ENCODE measurements at regions not wholly inside any gene's neighbourhood (a gene's known extent, or its start where the extent isn't known, plus 50 kb on each side); places are given as distances from the start of the nearest gene placed in this dataset.

DNA sequence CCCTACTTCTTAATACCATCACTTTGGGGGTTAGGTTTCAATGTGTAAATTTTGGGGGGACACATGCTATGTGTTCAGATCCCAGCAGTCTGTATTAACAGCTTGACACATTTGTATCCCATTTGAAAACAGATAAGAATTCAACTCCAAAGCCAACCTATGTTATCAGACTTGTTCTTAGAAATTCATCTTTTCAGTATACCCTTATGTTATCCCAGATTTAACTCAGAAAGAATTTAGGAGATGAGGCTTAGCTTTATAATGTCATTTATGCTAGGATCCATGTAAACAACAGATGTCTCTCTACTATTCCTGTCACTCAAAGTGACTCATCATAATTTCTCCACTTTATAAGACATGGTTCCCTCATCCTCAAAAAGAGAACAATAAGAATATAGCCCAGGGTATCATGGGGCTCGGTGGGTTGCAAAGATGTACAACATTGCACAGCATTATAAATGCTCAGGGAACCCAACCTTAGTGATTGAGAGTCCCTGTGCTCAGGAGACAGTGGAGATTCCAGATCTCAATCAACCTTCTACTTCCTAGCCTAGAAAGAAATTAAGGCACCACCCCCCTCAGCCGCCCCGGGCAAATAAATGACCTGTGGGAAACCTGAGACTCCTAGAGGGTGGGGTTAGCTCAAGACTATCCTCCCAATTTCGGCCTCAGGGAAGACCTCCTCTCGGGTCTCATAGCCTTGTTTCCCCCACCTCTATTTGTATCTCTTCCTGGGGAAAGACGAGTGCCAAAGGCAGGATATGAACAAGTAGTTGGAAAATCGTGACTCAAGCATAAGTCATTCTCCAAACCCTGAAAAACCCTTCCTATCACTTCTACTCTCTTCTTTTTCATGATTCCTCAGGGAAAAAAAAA is 265.1 kb upstream of the CAMK1G start:
- no peak for DNase-seq

DNA sequence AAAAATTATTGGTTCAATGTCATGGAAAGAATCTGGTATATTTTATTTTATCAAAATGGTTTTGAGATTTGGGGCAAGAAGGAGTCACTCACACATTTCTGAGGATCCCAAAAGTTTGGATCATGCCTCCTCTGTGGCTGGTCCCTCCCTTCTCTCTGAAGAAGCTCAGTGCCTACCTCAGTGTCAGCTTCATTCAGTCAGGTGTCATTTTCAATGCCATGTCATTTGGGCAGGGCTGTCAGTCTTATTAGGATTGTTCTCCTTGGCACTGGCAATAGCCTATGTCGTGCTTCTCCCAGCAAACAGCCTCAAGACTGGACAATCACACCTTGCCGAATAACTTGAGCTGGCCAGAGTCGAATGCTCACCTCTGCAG is 264.5 kb upstream of the CAMK1G start:
- no peak for DNase-seq

DNA sequence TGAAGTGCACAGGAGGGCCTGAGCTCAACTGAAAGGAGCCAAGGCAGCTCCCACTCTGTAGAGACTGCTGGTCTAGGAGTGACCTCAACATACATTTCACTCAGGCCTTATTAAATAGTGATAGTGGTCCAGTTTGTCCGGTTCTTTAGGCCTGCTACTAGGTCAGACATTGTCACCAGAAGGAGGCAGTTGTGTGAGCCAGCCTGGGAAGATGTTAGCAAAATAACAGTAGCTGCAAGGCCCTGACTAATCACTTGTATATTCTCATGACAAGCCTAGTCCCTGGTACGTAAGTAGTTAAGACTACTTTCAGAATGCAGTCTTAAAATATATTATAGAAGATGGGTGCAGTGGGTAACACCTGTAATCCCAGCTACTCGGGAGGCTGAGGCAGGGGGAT is 264.0 kb upstream of the CAMK1G start:
- DNase-seq, result no peak

DNA sequence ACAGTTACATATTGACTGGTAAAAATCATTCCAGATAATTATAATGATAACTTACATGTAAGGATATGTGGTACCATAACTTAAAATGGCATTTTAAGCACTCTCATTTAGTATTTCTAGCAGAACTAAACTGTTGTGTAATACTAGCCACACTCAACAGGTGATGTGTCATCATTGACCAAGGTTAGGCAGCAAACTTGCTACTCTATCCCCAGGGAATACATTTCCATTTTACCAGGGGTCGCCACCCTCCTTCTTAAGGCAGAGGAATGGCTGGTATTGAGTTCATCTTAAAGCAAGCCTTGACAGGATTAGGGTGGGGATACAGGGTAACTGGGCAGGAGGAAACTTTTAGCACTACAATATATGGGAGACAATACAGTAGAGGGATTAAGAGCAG is 259.8 kb upstream of the CAMK1G start:
- DNase-seq, result no peak

DNA sequence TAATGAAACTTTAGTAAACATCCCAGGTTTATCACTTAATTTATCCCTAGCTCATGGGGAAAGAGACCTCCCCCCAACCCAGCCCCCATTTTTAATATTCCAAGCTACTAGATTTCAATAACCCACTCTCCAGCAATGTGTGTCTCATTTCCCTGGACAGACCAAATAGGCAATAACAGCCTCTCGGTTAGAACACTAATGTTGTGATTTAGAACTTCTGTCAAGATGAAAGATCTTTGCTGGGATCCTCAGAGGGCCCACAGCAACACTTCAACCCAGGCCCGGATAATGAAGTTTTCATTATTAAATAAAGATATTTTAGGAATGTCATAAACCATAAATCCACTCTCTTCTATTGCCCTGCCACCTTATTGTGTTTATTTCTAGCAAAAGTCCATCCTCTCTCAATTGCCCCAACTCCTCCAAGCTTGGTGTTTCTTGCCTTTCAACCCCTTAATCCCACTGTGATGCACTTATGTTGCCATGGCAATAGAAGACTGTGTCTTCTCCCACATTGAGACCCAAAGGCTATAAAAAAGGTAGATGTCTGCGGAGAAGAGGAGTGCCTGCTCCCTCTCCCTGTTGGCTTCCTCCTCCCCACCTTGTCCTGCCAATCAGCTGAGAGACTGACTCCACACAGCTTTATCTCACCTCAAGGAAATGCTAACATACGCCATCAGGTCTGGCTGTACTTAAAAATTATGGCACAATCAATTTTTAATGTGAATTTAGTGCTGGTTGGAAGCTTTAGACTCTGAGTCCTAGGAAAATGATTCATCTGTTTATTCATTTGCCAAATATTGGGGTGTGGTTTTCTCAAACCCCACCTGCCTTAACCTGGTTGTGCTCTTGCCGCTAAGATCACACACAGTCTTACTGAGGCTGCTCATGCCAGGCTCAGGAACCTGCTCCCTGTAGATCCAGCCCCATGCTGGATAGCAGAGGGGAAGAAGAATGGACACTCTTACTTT is 258.3 kb upstream of the CAMK1G start:
- no peak for DNase-seq

DNA sequence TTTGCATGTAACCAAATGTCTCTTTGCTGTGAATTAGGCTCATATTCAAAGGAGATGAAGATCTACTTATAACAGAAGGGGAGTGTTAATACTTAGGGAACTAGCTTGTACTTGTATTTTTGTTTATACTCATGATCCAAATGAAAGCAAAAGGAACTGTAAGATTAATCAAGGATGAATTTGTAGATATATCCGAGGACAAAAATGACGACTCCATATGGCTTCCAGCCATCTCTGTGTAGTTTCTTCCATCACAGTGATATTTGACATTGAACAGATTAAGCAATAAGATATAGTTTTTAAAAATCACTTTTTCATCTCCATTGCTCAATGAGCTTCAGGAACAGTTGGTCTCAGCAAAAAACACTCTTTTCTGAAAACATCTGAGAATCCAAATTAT is 257.4 kb upstream of the CAMK1G start:
- DNase-seq, result no peak

DNA sequence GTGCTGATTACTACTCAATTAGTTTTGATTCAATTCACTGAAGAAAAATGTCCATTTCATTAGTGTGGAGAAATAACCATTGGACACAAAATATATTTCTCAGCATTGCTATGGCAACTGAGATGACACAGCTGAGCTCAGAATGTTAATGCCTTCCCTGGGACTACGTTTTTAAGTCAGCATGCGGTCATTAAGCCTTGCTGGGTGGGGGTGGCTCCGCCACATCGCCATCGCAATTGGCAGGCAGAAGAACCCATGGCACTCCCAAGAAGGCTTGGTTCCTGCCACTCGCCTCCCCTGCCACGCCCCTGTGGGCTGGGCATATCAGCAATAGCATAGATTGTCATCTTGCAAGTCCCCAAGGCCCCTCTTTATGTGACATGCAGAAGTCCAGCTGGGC is 256.7 kb upstream of the CAMK1G start:
- no peak for DNase-seq

DNA sequence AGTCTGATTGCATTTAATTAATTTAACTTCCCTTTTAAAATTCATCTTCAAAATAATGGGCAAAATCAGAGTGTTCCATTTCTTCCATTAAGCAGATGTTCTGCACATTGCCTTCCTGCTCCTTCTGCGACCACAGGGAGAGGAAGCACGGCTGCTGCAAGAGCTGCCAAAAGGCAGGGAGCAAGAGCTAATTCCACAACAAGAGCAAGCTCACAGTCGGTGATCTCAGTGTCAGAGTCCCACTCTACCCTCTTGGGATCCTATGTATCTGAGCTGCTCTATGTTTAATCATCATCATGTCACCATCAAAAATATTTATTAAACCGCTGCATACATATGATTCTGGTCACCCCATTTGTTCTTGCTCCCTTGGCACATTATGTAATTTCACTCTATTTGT is 255.3 kb upstream of the CAMK1G start:
- no peak for DNase-seq

DNA sequence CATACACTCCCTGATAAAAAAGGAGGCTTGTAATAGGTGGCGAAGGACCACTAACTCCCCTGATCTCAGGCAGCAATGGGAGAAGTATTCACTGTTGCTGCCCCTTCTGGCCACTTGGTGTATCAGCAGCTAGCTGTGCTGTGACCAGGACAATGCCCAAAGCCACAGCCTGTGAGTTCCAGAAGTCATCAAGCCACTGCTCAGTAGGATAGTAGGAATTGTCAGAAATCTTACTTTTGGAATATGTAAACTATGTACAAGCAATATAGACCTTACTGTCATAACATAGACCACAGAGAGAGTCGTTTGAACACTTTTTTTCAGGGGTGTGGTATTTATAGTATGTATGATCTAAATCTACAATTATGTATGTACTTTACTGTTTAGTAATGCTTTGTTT is 248.3 kb upstream of the CAMK1G start:
- DNase-seq, result no peak

DNA sequence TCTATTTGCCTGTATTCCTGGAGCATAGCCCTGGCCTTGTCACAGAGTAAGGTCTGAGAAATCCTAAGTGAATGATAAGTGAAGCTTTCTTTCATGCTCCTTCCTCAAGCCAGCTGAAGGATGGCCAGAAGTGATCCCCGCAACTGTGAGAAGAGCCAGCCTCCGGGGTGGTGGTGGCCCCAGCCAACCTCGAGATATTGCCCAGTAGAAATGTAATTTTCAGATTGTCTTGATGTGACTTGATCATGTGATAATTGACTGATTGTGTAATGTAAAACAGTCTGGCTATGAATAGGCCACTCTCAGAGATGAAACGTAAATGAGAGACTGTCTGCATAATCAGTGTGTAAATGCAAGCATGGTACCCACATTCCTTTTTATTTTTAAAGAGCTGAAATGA is 242.4 kb upstream of the CAMK1G start:
- DNase-seq, result no peak

DNA sequence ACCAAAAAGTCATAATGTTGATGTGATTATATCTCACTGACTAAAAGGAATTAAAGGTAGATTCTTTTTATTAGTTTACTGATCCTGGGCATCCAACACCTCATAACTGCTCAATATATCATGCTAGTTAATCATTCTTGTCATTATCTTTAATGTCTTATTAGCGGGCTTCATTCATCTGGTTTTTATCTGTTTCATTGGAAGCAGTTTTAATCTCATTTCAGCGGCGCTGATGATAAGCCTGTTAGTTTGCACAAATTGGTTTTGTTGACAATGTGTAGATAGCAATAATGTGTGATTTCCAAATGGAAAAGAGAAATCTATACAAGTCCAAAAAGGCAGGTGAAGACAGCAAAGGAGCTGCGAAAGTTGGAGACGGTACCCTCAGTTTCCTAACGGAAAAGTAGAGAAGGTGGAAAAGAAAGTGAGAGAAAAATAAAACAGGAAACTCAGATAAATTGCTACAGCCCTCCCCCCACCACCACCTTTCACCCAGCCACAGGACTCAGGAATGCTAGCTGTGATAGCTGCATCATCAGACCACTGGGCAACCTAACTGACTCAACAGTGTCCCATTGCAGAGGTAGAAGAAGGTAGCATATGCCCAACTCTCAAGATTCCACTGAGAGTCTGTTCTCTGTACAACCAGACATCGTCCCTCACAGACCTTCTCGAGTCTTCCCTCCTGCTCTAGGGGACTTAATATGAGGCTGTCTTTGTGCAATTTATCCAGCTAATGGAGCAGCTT is 241.7 kb upstream of the CAMK1G start:
- DNase-seq, result no peak

DNA sequence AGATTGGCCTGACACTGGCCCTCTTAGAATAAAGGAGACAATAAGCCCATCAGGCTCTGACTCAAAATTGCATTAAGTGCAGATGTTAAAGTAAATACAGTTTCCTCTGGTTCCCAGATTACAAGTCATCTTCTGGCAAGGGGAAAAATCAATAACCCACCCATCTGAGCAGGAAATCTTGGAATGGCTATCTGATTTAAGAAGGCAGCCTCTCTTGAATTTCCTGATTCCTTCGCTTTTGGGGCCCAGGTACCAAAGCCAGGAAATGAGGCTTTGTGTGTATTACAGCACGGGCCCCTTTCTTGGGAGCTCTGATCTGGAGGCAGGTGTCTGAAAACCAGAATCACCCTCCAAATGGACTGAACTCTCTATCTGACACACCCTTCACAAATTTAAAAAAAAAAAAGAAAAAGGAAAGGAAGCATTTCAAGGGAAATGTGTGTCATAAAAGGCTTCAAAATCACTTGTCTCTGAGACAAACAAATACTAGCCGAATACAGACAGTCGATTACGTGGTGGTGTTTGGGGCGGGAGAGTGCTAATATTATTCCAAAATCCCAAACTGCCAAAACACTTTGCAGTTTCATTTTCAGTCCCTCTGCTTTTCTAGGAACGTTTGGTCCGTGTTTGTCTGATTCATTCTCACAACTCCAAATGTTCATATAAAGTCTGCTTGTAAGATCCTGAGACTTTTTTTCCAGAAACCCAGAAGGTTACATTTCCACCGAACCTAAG is 240.9 kb upstream of the CAMK1G start:
- DNase-seq, result no peak

DNA sequence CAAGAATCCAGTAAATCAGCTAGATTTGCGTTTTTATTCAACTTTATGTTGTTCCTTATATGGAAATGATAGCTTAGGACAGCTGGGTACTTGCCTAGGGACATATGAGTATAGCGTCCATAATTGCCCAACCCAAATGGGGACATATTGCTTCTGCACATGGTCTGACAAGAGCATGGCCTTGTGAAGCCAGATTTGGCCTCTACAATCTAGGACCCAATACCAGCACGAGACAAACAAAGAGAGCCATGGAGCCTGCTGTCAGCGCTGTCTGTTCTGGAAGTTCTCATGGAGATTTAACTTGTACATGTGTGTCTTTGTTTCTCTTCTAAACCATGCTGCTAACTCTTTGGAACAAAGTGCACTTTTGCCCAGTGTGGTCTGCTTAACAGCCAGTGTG is 240.0 kb upstream of the CAMK1G start:
- no peak for DNase-seq

DNA sequence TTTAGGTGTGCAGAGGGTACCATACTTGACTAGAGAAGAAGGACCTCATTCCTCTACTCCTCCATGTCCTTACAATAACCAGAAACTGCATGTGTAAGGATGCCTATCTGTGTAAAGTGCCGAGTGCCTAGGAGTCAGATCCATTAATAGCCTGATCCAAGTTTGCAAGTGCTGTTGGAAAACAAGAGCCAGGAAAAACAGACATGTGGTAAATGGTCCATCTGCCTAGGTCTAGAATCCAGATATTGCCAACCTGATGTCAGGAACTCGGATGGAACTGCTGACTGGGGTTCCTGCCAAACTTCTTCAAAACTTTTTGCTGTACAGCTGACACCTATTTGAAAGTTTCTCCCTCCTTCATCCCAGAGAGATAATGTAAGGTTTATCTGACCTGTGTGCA is 239.4 kb upstream of the CAMK1G start:
- no peak for DNase-seq

DNA sequence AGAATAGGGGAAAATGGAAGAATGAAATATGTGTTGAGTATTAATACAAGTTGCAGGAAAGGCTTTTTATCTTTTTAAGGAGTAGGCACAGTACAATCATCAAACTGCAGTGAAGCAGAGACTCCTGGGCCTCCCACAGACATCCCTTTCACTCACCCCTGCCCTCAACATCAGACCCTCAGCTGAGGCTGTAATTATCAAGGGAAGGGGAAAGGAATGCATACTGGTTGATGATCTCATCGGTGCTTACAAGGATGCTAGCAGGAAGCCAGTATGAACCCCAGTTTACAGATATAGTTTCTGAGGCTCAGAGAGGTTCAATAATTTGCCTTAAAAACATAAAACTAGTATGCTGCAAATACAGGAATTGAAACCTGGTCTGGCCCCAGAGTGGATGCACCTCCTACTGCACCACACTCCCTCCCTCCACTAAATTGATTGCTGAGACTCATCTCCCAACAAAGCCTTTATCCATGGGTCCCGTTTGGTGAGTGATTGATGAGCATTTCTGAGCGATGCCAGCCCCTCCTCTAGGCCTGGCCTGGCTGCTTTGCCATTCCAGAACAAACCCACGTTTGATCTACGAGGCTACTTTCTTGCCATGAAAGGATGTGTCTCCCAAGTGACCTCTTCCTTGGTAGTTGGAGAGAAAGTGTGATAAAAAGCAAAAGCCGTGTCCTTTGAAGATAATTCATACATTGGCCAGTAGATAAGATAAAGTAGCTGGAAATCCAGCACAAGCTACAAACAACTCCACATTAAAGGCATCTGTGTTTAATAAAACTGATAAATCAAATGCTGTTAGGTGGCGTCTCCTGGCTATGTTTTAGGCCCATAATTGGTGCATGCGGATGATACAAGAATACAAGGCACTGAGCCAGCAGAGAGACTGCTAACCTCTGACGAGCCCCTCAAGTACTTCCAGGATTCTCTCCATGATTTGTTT is 233.9 kb upstream of the CAMK1G start:
- DNase-seq, result no peak

DNA sequence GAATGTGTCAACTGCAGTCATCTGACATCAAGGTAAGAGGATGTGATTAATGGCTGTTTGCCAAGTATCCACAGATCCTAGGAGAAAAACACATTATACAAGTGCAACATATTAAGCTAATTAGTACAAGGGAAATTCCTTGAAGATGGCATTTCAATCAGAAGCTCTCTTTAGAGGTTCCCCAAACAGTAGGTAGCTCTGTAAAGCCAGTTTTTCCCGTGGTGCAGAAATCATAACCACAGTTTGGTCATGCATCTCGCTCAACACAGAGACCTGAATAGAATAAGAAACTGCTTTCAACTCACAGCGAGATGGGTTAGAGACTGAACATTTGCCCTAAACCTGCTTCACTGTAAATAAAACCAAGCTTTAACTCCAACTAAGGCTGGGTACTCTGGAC is 230.5 kb upstream of the CAMK1G start:
- DNase-seq, result no peak

DNA sequence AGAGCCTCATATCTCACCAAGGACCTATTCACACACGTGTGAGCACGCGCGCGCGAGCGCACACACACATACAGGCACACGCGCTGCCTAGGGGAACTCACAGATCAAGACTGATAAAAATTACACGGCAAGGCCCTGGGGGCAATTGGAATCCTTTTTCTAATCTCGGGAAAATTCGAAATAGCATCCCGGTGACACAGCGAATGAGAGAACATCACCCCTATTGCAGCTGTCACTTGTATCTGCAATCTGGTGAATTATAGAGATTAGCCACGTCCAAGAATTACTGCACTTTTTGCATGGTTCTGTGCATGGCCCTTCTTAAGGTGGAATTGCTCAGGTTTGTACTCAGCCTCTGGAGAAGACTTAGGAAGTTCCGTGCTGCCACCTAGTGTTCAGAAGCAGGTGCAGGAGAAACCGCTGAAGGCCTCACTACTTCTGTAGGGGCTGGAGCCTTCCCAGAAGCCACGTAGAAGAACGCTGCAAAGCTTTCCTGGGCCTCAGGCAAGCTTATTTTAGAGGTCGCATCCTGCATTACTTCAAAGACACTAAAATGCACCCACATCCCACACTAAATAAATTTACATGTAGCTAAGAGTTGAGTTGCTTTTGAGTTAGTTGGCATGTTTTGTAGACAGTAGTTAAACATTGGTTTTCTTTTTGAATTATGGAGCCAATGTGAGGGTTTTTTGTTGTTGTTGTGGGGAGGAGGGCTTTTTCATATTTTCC is 229.2 kb upstream of the CAMK1G start:
- DNase-seq, result peak; percentile 12

DNA sequence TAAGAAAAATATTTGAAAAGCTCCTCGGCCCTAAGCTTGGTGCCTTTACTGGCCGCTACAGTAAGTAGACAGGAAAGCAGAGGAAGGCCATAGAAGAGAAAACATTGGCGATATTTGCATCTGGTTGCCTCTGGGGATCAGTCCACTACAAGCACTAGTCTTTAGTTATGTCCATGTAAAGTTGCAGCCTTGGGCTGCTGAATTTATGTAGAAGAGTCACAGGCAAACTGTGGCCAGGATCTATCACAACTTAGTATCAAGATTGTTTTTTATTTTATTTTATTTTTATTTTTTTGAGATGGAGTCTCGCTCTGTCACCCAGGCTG is 228.7 kb upstream of the CAMK1G start:
- DNase-seq, result no peak

DNA sequence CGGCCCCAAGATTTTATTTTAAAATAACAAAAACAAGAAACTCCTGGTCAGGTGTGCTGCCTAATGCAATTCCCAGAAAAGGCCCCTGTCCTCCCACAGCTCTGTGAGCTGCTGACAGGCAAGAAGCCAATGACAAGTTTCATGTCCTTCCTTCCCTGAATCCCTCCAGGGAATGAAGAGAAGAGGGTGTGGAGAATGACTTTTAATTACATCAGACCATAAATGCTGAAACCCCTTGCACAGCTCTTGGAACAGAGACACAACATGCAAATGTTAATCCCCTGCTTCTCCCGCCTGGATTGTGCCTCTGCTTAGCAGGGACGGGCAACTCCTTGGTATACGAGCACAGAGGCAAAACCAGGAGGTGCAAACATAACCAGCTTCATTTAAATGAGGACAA is 228.1 kb upstream of the CAMK1G start:
- DNase-seq, result no peak

DNA sequence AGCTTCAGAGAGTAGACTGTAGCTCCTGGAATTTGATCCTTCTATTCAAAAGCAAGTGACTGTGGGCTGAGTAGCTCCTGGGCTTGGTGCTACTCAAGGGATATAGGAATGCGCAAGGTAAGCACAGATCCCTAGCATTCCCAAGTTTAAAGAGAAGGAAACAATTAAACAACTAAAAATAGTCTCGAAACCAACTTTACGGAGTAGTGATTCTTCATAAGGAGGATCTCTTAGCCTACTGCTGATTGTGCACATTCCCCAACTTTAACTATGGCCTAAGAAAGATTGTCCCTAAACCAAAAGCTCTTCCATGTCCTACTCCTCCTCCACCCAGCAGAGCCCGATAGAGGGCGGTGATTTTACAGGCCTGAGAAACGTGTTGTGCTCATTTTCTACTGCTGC is 226.5 kb upstream of the CAMK1G start:
- no peak for DNase-seq

DNA sequence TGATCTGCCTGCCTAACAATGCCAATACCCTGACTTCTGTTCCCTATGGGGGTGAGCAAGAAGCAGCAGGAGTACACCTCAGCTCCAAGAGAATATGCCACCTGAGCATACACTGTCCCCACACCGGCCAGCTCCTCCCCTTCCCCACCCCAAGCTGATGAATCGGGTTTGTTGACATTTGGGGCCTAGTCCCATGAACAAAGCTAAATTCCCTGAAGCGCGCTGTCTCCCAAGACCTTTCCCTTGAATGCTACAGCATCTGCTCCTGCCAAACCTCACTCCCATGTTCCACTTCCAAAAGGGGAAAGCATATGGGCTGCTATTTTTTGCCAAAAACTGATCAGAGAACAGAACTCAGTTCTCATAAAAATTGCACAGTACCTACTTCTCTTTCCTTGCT is 220.4 kb upstream of the CAMK1G start:
- DNase-seq, result no peak

Data from effector CD4-positive, alpha-beta T cell (primary cell).